Muscle of arm (tissue), 1 donor: ENCODE measurements at regions not wholly inside any gene's neighbourhood (a gene's known extent, or its start where the extent isn't known, plus 50 kb on each side); places are given as distances from the start of the nearest gene placed in this dataset.
A peak's percentile ranks its signal among the peaks of the same experiment; 100 is the strongest.
"Not testable (repeated sequence)": the region's sequence is repeated elsewhere in the genome, so short reads cannot be mapped to it uniquely, and the experiment has no call there.

Experiments
- DNase-seq: peaks from one replicate; pipeline ENCODE4 v3.0.0-alpha.2; 2013

GRCh38 chr15:81723701-81724100, 322.1 kb downstream of the MEX3B start:
- peak; percentile 88 for DNase-seq

DNA sequence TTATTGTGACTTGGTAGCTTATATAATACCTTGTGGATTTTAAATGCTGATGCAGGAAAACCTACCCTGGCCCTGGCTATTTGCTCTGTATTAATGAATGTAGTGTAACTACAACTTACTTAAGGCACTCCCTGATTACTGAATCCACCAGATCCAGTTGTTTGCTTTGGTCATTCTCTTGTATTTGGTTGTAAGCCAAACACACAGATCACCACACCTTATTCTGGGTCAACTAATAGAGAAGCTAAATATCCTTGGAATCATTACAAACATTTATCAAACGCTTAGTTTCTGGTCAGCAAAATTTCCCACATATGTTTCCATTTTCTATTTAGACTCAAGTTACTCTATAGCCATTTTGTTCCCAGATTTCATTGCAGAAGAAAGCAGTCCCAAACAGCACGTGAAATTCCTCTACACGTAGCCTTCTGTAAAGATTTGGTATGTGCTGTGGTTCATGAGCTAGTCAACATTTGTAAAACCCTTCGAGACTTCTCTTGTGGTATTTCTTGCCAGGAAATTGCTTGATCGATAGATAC, 322.6 kb downstream of the MEX3B start:
- peak; percentile 60 for DNase-seq

- DNase-seq, result not testable (repeated sequence)
Measured at GRCh38 chr15:81716468-81716867, 329.4 kb downstream of the MEX3B start.

DNA sequence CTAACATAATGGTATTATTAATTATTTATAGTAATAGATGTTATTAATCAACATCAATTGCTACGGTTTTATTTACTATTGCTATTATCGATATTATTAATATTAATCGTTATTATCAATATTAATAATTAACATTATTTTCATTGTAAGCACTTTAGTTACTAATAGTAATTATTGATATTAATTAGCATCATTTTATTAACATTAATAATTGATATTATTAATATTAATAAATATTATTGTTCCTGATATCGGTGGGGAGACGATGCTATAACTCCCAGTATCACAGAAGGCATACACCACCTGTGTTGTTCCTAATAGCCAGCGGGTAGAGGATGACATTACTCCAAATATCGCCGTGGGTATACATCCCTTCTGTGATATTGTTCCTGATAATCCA, 335.5 kb downstream of the MEX3B start:
- DNase-seq, result no peak

GRCh38 chr15:81706816-81707346, 332.9 kb upstream of the TMC3 start:
- DNase-seq, result peak; percentile 56

- DNase-seq, result not testable (repeated sequence)
Measured at GRCh38 chr15:81705727-81706126, 331.7 kb upstream of the TMC3 start.

GRCh38 chr15:81686021-81686420, 312.0 kb upstream of the TMC3 start:
- no peak for DNase-seq

DNA sequence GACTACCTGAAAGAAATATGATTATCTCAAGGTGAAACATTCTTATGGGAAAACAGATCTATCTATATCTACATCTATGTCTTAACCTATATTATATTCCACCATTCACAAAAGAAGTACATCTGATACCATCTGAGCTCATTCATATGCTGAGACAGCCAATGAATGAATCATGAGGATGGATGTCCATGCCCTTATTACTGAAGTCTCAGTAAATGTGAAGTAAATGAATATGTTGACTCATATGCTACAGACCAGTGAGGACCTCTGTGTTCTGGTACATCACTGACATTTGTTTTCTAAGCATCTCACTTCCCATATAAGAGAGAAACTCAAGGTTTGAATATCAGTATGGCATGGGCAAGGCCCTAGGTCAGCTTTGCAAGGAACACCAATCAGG, 311.2 kb upstream of the TMC3 start:
- no peak for DNase-seq

DNA sequence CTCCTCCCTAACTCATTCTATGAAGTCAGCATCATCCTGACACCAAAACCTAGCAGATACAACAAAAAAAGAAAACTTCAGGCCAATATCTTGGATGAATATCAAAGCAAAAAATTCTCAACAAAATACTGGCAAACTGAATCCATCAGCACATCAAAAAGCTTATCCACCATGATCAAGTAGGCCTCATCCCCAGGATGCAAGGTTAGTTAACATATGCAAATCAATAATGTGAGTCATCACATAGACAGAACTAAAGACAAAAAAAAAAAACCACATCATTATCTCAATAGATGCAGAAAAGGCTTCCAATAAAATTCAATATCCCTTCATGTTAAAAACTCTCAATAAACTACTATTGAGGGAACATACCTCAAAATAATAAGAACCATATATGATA, 306.8 kb upstream of the TMC3 start:
- no peak for DNase-seq

DNA sequence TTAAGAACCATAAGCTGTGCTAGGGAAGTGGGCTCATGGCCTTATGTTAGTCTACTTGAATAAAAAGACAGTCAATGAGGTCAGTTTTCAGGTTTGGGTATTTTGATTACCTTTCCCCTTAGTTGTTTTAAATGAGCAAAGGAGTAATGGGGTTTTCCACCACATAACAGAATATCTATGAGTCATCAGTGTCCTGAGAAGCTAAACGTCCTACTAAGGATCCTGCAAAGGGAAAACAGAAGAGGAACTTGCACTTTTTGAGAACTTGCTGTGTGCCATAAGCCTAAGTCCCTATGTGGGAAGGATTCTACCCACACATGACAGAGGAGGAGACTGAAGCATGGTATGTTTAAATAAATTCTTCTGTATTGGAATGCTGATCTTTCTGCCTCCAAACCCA, 292.8 kb upstream of the TMC3 start:
- no peak for DNase-seq

DNA sequence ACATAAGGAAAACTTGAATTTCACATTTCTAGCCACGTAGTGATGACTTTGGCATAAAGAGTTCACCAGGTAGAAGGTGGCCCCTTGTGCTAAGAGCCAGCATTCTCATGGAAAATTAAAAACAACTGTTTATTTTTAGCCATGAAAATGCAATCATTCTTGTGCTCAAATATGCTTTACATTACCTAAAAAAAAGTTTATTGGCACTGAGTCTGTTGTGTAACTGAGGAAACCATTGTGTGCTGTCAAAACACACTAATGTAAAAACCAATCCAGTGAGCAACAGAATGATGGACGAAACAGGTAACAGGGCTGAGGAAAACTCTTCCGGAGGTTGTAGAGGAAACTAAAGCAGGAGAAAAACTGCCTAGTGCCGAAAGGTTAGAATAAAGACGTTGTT, 287.0 kb upstream of the TMC3 start:
- DNase-seq, result peak; percentile 46

- DNase-seq, result no peak
Measured at GRCh38 chr15:81653259-81653658, 279.2 kb upstream of the TMC3 start.

GRCh38 chr15:81645470-81645869, 271.5 kb upstream of the TMC3 start:
- DNase-seq, result no peak

GRCh38 chr15:81643771-81644170, 269.8 kb upstream of the TMC3 start:
- no peak for DNase-seq

DNA sequence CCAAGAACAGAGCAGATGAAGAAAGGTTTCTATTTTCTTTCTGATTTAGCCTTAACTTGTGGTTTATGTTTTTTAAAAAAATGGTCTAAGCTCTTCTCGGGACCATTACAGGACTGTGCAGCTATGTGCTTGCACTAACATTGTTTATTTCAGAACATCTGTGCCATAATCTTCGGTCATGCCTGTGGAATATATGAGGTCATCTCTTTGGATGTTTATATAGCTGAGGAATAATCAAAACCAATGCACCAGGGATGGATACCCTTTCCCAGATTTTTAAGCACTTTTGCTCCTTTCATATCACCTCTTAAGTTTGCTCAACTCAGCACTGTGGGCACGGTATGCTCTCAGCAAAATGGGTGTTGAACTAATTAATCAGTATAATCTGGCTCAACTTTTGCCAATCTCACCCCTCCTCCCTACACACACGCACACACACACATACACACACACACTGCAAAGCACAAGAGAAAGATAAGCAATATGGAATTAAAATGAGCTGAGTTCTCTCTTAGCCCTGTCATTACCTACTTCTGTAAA, 268.5 kb upstream of the TMC3 start:
- peak; percentile 85 for DNase-seq

DNA sequence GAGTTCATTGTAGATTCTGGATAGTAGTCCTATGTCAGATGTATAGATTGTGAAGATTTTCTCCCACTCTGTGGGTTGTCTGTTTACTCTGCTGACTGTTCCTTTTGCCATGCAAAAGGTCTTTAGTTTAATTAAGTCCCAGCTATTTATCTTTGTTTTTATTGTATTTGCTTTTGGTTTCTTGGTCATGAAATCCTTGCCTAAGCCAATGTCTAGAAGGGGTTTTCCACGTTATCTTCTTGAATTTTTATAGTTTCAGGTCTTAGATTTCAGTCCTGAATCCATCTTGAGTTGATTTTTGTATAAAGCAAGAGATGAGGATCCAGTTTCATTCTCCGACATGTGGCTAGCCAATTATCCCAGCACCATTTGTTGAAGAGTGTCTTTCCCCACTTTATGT, 262.1 kb upstream of the TMC3 start:
- DNase-seq, result not testable (repeated sequence)

DNA sequence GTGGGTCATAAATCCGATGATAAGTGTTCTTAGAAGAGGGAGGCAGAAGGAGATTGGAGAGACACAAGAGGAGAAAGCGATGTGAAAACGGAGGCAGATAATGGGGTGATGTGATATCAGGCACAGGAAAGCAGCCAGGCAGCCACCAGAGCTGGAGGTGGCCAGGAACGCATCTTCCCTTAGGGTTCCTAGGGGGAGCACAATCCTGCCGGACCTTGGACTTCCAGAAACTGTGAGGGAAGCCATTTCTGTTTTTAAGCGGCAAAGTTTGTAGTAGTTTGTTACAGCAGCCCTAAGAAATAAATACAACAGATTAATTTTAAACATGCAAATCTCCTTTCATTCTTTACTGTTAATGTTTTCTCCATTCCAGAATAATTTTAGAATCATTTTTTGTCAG, 259.9 kb upstream of the TMC3 start:
- DNase-seq, result no peak

- DNase-seq, result no peak
Measured at GRCh38 chr15:81625896-81626295, 251.9 kb upstream of the TMC3 start.

- DNase-seq, result no peak
Measured at GRCh38 chr15:81619002-81619401, 245.0 kb upstream of the TMC3 start.

DNA sequence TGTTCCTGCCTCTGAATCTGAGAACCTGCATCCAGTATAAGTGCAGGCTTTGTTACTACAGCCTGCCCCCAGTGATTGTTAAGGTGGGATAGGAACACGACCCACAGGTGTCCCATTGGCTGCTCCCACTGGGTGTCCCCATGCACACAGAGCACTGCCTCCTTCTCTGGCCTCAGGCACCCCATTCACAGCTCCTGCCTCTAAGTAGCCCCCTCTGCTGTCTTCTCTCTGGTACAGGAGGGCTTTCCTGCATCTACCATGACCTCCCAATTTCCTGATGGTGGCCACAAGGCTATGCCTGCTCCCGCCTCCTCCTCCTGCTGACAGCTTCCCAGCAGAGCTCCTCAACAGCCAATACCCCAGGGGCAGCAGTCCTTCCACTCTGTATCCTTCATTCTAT, 238.6 kb upstream of the TMC3 start:
- DNase-seq, result no peak

DNA sequence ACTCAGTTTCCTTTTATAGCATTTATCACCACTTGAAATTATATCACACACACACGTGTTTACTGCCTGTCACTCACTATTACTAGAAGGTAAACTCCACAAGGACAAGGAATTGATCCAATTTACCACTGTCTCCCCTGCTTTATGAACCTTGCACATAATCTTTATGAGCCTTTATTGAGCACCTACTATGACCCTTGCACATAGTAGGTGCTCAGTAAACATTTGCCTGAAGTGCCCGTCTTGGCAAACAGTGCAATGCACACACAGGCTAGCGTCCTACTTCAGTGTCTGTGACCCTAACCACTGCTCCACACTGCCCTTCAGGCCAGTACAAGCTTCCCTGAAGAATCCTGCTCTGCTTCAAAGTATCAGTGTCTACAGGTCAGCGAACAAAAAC, 237.7 kb upstream of the TMC3 start:
- no peak for DNase-seq

DNA sequence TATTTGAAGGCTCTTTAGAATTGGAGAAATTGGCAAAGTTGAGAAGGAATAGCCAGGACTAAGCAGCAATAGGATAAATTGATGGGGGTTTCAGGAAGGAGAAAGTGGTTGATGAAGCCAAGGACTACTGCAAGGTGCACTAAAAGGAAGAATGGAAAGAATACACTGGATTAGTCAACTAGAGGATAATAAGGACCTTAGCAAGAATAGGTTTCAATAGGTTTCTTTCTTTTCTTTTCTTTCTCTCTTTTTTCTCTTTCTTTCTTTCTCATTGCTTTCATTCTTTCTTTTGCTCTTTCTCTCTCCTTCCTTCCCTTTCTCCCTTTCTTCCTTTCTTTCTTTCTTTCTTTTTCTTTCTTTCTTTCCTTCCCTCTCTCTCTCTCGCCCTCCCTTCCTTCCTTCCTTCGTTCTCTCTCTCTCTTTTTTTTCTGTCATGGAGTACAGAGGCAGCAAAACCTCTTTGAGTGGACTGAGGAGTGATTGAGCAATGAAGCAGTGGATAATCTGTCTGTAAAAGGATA, 234.4 kb upstream of the TMC3 start:
- no peak for DNase-seq

- DNase-seq, result no peak
Measured at GRCh38 chr15:81604713-81605112, 230.7 kb upstream of the TMC3 start.
